ENCODE measurements at regions not wholly inside any gene's neighbourhood (a gene's known extent, or its start where the extent isn't known, plus 50 kb on each side); places are given as distances from the start of the nearest gene placed in this dataset.

- TF ChIP-seq POLR2AphosphoS5 (IDR thresholded peaks at IDR 0.05) = no peak
- TF ChIP-seq POLR2A (IDR thresholded peaks at IDR 0.05) = no peak
- TF ChIP-seq CTCF (IDR thresholded peaks at IDR 0.05) = no peak
- no peak for TF ChIP-seq EP300 (IDR thresholded peaks at IDR 0.05)
- no peak overlapping the region for H3K27ac ChIP-seq
- no peaks in the 10 kb centered on the region for H3K9me3 ChIP-seq
- H3K4me3 ChIP-seq = no peak overlapping the region
- 90% methylated on average over 9 of the region's 9 CpGs for WGBS
- H3K27me3 ChIP-seq = no peaks in the 10 kb centered on the region
- no peaks in the 10 kb centered on the region for H3K4me1 ChIP-seq
- DNase-seq (ENCODE audit: low spot score in 2 of 2) = peak; percentile 25 to 31
- no peaks in the 10 kb centered on the region for H3K36me3 ChIP-seq
Measured at GRCh38 chr2:238505892-238506280, 79.2 kb downstream of the ASB1 start.

GRCh38 chr2:238506371-238507068, 79.8 kb downstream of the ASB1 start:
- Histone ChIP-seq H3K36me3 (no peaks in the 10 kb centered on the region), H3K4me1 (no peaks in the 10 kb centered on the region), H3K27me3 (no peaks in the 10 kb centered on the region), H3K9me3 (no peaks in the 10 kb centered on the region), H3K4me3 (no peak overlapping the region), H3K27ac (no peak overlapping the region)
- whole genome bisulfite sequencing = 63% methylated on average over 17 of the region's 17 CpGs
- TF ChIP-seq CTCF (IDR thresholded peaks at IDR 0.05) (no peak), EP300 (IDR thresholded peaks at IDR 0.05) (no peak), POLR2A (IDR thresholded peaks at IDR 0.05) (no peak)
- DNase-seq (ENCODE audit: low spot score in 2 of 2) = peak; percentile 28 to 47

- Histone ChIP-seq H3K9me3 (no peaks in the 10 kb centered on the region), H3K4me1 (no peaks in the 10 kb centered on the region), H3K4me3 (no peak overlapping the region), H3K36me3 (no peaks in the 10 kb centered on the region), H3K27me3 (no peaks in the 10 kb centered on the region), H3K27ac (no peak overlapping the region)
- WGBS = 61% methylated on average over 6 of the region's 6 CpGs
- TF ChIP-seq EP300 (IDR thresholded peaks at IDR 0.05) (no peak), CTCF (IDR thresholded peaks at IDR 0.05) (no peak), POLR2A (IDR thresholded peaks at IDR 0.05) (no peak), POLR2AphosphoS5 (IDR thresholded peaks at IDR 0.05) (no peak)
- DNase-seq (ENCODE audit: low spot score in 2 of 2) = peak; percentile 10 to 54
Measured at GRCh38 chr2:238507836-238508235, 81.1 kb downstream of the ASB1 start.

GRCh38 chr2:238509151-238509835, 82.6 kb downstream of the ASB1 start:
- no peak for DNase-seq (ENCODE audit: low spot score in 2 of 2)
- H3K27me3 ChIP-seq = no peaks in the 10 kb centered on the region
- no peaks in the 10 kb centered on the region for H3K4me1 ChIP-seq
- no peak overlapping the region for H3K27ac ChIP-seq
- H3K9me3 ChIP-seq = no peaks in the 10 kb centered on the region
- H3K36me3 ChIP-seq = no peaks in the 10 kb centered on the region
- 80% methylated on average over 9 of the region's 12 CpGs for WGBS
- H3K4me3 ChIP-seq = no peak overlapping the region
- TF ChIP-seq POLR2A (IDR thresholded peaks at IDR 0.05) = no peak
- no peak for TF ChIP-seq CTCF (IDR thresholded peaks at IDR 0.05)
- no peak for TF ChIP-seq EP300 (IDR thresholded peaks at IDR 0.05)
- no peak for TF ChIP-seq POLR2AphosphoS5 (IDR thresholded peaks at IDR 0.05)

GRCh38 chr2:238509903-238510302, 83.2 kb downstream of the ASB1 start:
- DNase-seq (ENCODE audit: low spot score in 2 of 2) = no peak
- no peaks in the 10 kb centered on the region for H3K4me1 ChIP-seq
- no peaks in the 10 kb centered on the region for H3K9me3 ChIP-seq
- 94% methylated on average over 6 of the region's 7 CpGs for WGBS
- no peaks in the 10 kb centered on the region for H3K36me3 ChIP-seq
- TF ChIP-seq POLR2A (IDR thresholded peaks at IDR 0.05) = no peak
- TF ChIP-seq EP300 (IDR thresholded peaks at IDR 0.05) = no peak
- TF ChIP-seq CTCF (IDR thresholded peaks at IDR 0.05) = no peak
- no peak for TF ChIP-seq POLR2AphosphoS5 (IDR thresholded peaks at IDR 0.05)
- no peaks in the 10 kb centered on the region for H3K27me3 ChIP-seq
- no peak overlapping the region for H3K4me3 ChIP-seq
- no peak overlapping the region for H3K27ac ChIP-seq

Measured in suprapubic skin (tissue), 4 donors.